HEK293T (cell line): ENCODE measurements at regions not wholly inside any gene's neighbourhood (a gene's known extent, or its start where the extent isn't known, plus 50 kb on each side); places are given as distances from the start of the nearest gene placed in this dataset.

ENCODE experiments used
- CTCF ChIA-PET: fragments of 350-600 bp; formaldehyde crosslinking; extraction: SDS; loops from one replicate; lab custom pipeline; 2021; ENCODE audit warnings: antibody characterized with exemption, inconsistent platforms; lab: Yijun Ruan, JAX
- POLR2A ChIA-PET: fragments of 350-600 bp; formaldehyde crosslinking; extraction: SDS; loops from one replicate; lab custom pipeline; 2020; ENCODE audit warnings: antibody characterized with exemption, inconsistent platforms; lab: Yijun Ruan, JAX
- DNase-seq: peaks from one replicate; pipeline ENCODE4 v3.0.0; 2012; ENCODE audit warnings: mixed read lengths; ENCODE audit errors: extremely low spot score
- ARNT ChIP-seq: fragments of 450-650 bp; IDR thresholded peaks from 2 replicates; pipeline ENCODE4 v1.6.1; 2017; ENCODE audit warnings: mild to moderate bottlenecking
- BHLHE40 ChIP-seq: fragments of 450-650 bp; IDR thresholded peaks from 2 replicates; pipeline ENCODE4 v1.6.1; 2016; ENCODE audit warnings: mild to moderate bottlenecking, moderate library complexity, borderline replicate concordance
- CTBP1 ChIP-seq: fragments of 450-650 bp; IDR thresholded peaks from 2 replicates; pipeline ENCODE4 v1.6.1; 2016; ENCODE audit warnings: borderline replicate concordance
- ELF4 ChIP-seq: fragments of 450-650 bp; IDR thresholded peaks from 2 replicates; pipeline ENCODE4 v1.6.1; 2017; ENCODE audit warnings: antibody characterized with exemption
- FOXA1 ChIP-seq: fragments of 450-650 bp; IDR thresholded peaks from 2 replicates; pipeline ENCODE4 v1.6.1; 2016; ENCODE audit warnings: mild to moderate bottlenecking
- FOXK2 ChIP-seq: fragments of 450-650 bp; IDR thresholded peaks from 2 replicates; pipeline ENCODE4 v1.6.1; 2016; ENCODE audit warnings: mild to moderate bottlenecking
- FOXM1 ChIP-seq: fragments of 450-650 bp; IDR thresholded peaks from 2 replicates; pipeline ENCODE4 v1.6.1; 2017; ENCODE audit warnings: mild to moderate bottlenecking, borderline replicate concordance
- HDGF ChIP-seq: fragments of 450-650 bp; IDR thresholded peaks from 2 replicates; pipeline ENCODE4 v1.6.1; 2017; ENCODE audit warnings: antibody characterized with exemption, borderline replicate concordance
- L3MBTL2 ChIP-seq: fragments of 450-650 bp; conservative IDR thresholded peaks from 2 replicates; pipeline ENCODE4 v1.6.1; 2016; ENCODE audit warnings: mild to moderate bottlenecking
- LEF1 ChIP-seq: fragments of 450-650 bp; IDR thresholded peaks from 2 replicates; pipeline ENCODE4 v1.6.1; 2017; ENCODE audit warnings: mild to moderate bottlenecking, borderline replicate concordance
- NFRKB ChIP-seq: fragments of 450-650 bp; IDR thresholded peaks from 2 replicates; pipeline ENCODE4 v1.6.1; 2016; ENCODE audit warnings: mild to moderate bottlenecking, moderate library complexity
- SP1 ChIP-seq: fragments of 450-650 bp; IDR thresholded peaks from 2 replicates; pipeline ENCODE4 v1.6.1; 2017
- SUZ12 ChIP-seq: fragments of 450-650 bp; IDR thresholded peaks from 2 replicates; pipeline ENCODE4 v1.6.1; 2016; ENCODE audit warnings: mild to moderate bottlenecking
- TARDBP ChIP-seq: fragments of 450-650 bp; IDR thresholded peaks from 2 replicates; pipeline ENCODE4 v1.6.1; 2016
- ZNF384 ChIP-seq: fragments of 450-650 bp; IDR thresholded peaks from 2 replicates; pipeline ENCODE4 v1.6.1; 2016
- TF ChIP-seq, protein P1 (sequence below): fragments of 450-650 bp; IDR thresholded peaks from 2 replicates; pipeline ENCODE4 v1.6.1; 2016

DNA sequence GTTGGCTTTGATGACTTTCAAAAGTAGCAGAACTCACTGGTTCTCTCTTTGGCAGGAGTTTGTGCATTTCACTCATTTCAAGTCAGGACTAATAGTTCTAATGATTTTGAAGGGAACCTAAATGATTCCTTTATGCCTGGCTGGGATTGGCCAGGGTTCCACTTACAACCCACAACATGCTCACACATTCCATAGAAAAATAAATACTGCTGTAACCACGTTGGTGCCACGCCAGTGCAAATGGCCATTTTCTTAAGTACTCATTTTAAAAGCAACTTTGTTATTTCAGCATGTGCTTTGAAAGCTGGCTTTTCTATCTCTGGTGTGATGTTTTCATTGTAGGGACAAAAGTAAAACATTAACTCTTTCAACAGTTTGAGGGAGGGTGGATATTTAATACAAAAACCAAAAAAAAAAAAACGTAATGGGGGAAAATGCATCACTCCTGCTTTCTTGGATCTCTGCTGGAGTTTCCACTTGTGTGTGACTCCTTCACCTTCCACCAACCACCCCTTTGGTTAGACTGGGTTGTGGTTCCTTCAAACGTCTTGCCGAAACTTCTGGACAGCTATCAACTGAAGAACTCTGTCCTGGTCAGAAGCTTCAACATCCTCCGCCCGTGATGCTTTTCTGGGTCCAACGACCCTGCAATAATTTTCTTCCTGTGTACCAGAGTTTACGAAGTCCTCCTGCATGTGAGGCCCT is 300.4 kb upstream of the RUNX1 start:
- no peak for DNase-seq
- CTCF ChIA-PET, result no interaction called here
- POLR2A ChIA-PET, result no interaction called here
- no peak for TF ChIP-seq TARDBP
- TF ChIP-seq CTBP1, result no peak
- TF ChIP-seq SP1, result no peak
- no peak for TF ChIP-seq BHLHE40
- TF ChIP-seq FOXM1, result no peak
- TF ChIP-seq NFRKB, result no peak
- no peak for TF ChIP-seq ZNF384
- TF ChIP-seq SUZ12, result no peak
- TF ChIP-seq FOXA1, result no peak
- no peak for TF ChIP-seq L3MBTL2
- TF ChIP-seq, protein P1, sequence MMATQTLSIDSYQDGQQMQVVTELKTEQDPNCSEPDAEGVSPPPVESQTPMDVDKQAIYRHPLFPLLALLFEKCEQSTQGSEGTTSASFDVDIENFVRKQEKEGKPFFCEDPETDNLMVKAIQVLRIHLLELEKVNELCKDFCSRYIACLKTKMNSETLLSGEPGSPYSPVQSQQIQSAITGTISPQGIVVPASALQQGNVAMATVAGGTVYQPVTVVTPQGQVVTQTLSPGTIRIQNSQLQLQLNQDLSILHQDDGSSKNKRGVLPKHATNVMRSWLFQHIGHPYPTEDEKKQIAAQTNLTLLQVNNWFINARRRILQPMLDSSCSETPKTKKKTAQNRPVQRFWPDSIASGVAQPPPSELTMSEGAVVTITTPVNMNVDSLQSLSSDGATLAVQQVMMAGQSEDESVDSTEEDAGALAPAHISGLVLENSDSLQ, result no peak
- no peak for TF ChIP-seq LEF1
- TF ChIP-seq FOXK2, result no peak
- no peak for TF ChIP-seq ARNT

DNA sequence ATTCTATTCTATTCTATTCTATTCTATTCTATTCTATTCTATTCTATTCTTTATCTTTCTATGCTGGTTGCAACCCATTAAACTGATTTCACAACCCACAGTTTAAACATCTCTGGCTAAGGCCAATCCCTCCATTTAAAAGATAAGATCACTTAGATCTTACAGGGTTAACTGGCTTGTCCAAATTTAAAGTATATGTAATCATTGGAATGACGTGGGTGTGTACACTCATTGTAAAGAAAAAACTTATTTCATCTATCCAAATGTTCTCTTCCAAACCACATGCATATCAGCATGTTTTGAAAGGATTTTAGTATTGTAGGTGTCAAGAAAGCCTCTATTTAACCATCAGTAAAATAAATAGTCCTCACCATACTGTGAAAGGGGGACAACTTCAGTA is 299.6 kb upstream of the RUNX1 start:
- DNase-seq, result no peak
- ChIA-PET POLR2A (no interaction called here), CTCF (interaction anchor here (0.5 kb wide), 1 partner anchor 981 kb away, joined by 3 read pairs; no protein-coding TSS in a partner anchor)
- no peak for TF ChIP-seq CTBP1
- TF ChIP-seq FOXM1, result no peak
- no peak for TF ChIP-seq HDGF
- TF ChIP-seq L3MBTL2, result no peak
- TF ChIP-seq SP1, result no peak
- TF ChIP-seq FOXK2, result no peak
- TF ChIP-seq NFRKB, result no peak
- no peak for TF ChIP-seq SUZ12
- TF ChIP-seq FOXA1, result no peak
- no peak for TF ChIP-seq ARNT
- no peak for TF ChIP-seq ELF4
- no peak for TF ChIP-seq ZNF384
- no peak for TF ChIP-seq LEF1
- TF ChIP-seq, protein P1, result no peak
- TF ChIP-seq BHLHE40, result no peak
- TF ChIP-seq TARDBP, result no peak

DNA sequence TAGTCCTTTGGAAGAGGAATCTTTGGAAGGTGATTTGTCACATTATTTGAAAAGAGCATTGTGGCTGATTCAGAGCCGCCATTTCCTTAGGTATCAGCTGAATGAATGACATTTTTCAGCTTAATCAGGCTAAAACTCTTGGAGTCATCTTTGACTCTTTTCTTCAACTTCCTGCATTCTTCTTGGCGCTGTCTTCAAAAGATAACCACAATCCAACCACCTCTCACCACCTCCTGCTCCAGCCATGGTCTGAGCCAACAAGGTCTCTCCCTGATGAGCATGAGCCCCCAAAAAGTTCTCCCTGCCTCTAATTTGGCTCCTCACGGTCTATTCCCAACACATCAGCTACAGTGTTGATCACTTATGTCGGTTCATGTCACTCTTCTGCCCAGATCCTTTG is 297.6 kb upstream of the RUNX1 start:
- no peak for TF ChIP-seq FOXA1
- TF ChIP-seq FOXM1, result no peak
- no peak for TF ChIP-seq ARNT
- TF ChIP-seq ELF4, result no peak
- TF ChIP-seq CTBP1, result no peak
- TF ChIP-seq SP1, result no peak
- TF ChIP-seq FOXK2, result no peak
- TF ChIP-seq HDGF, result no peak
- no peak for TF ChIP-seq ZNF384
- ChIA-PET POLR2A (no interaction called here), CTCF (no interaction called here)
- no peak for DNase-seq

DNA sequence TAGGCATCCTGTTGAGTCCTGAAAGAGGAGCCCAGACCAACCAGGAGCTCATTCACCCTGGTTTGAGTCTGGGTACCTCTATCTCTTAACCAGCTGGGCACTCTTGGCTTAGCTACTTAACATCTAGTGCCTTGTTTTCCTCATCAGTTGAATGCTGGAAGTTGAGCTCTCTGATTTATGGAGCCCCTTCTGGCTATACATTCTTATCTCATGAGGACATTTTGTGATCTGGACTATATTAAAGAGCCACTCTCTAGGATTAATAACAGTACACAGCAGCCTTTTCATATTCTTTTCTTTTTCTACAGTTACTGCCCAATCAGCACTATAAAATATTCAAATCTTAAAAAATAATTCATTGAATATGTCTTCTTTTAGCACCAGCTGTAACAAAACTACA is 296.9 kb upstream of the RUNX1 start:
- POLR2A ChIA-PET, result no interaction called here
- no peak for DNase-seq
- CTCF ChIA-PET, result no interaction called here
- TF ChIP-seq, protein P1, result no peak
- TF ChIP-seq LEF1 (no peak), ZNF384 (no peak), SP1 (no peak), FOXM1 (no peak), ELF4 (no peak), HDGF (no peak), L3MBTL2 (no peak), SUZ12 (no peak), CTBP1 (no peak), NFRKB (no peak)

DNA sequence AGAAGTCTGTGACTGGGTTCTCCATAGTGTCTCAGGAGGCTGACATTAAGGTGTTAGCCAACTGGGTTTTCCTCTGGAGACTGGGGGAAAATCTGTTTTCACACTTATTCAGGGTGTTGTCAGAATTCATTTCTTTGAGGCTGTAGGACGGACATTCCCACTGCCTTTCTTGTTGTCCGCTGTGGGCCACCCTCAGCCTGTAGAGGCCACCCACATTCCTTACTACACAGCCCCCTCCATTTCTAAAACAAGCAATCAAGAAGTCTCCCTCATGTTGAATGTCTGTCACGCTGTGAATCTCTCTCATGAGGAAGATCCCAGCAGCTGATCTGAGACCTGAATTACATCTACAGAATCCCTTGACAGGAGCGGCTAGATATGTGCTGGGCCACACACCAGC is 295.5 kb upstream of the RUNX1 start:
- no peak for DNase-seq
- CTCF ChIA-PET, result no interaction called here
- no peak for TF ChIP-seq ARNT

DNA sequence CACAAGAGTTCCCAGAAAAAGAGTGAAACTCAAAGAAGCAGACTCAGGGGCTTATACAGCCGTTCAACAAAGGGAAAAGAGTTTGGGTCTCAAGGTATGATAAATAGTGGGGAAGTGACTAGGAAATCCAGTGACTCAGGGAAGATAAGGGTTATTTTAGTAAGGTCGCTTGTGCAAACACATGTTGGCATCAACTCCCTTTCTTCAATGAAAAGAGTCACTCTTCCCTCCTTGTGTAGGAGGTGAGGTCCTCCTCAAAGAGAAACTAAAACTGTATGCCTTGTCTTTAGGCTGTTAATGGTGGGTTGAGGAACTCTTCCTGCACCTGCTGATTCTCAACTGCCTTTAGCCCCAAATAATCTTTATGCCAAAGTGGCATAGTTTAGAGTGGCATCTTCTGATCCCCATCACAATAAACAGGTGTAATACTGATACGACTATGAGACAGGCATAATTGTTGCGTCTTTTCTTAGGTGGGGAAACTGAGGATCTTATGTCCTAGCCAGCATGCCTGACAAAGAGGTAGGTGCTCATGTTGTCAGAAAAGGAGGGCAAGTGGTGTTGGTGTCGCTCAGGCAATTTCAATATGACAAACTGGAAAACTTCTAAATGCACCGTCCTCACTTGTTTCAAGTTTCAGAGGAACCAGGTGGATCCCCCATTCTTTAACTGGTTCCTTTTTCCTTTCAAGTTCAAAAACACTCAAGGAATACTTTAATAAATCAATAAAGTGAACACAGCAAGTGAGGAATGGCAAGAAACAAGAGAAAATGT is 294.1 kb upstream of the RUNX1 start:
- no peak for DNase-seq
- TF ChIP-seq ZNF384 (no peak), TARDBP (no peak), FOXK2 (no peak), ARNT (no peak), FOXA1 (no peak), SUZ12 (no peak), HDGF (no peak), SP1 (no peak), FOXM1 (no peak)
- TF ChIP-seq, protein P1, result no peak
- ChIA-PET CTCF (no interaction called here), POLR2A (no interaction called here)

More for the DNA sequence above, 295.5 kb upstream of the RUNX1 start:
- POLR2A ChIA-PET, result no interaction called here
